Chondrocyte (in vitro differentiated cells): ENCODE measurements at regions not wholly inside any gene's neighbourhood (a gene's known extent, or its start where the extent isn't known, plus 50 kb on each side); places are given as distances from the start of the nearest gene placed in this dataset.

Experiments
- DNase-seq: peaks from one replicate; pipeline ENCODE4 v3.0.0; 2021; ENCODE audit warnings: mixed read lengths, low spot score
- H3K27ac Mint-ChIP-seq: one replicate; pipeline ENCODE4 v1.8.0; 2021; ENCODE audit warnings: mild to moderate bottlenecking, moderate library complexity, mixed read lengths; ENCODE audit not compliant: unreplicated experiment
- H3K27me3 Mint-ChIP-seq: 2 replicates; pipeline ENCODE4 v1.8.0; 2021; ENCODE audit warnings: low read depth, mixed read lengths
- H3K36me3 Mint-ChIP-seq: 2 replicates; pipeline ENCODE4 v1.8.0; 2021; ENCODE audit warnings: low read depth, mixed read lengths
- H3K4me1 Mint-ChIP-seq: 2 replicates; pipeline ENCODE4 v1.8.0; 2021; ENCODE audit warnings: low read depth, mild to moderate bottlenecking, mixed read lengths
- H3K4me3 Mint-ChIP-seq: one replicate; pipeline ENCODE4 v1.8.0; 2021; ENCODE audit warnings: mild to moderate bottlenecking, moderate library complexity, mixed read lengths; ENCODE audit not compliant: unreplicated experiment
- H3K9me3 Mint-ChIP-seq: 2 replicates; pipeline ENCODE4 v1.8.0; 2021; ENCODE audit warnings: low read depth, mixed read lengths
- TF ChIP-seq, protein P1 (sequence below): fragments of 200-600 bp; sonication (generic); IDR thresholded peaks from 2 replicates; pipeline ENCODE4 v1.5.0; 2021; ENCODE audit warnings: antibody characterized with exemption, mild to moderate bottlenecking, moderate library complexity

DNA sequence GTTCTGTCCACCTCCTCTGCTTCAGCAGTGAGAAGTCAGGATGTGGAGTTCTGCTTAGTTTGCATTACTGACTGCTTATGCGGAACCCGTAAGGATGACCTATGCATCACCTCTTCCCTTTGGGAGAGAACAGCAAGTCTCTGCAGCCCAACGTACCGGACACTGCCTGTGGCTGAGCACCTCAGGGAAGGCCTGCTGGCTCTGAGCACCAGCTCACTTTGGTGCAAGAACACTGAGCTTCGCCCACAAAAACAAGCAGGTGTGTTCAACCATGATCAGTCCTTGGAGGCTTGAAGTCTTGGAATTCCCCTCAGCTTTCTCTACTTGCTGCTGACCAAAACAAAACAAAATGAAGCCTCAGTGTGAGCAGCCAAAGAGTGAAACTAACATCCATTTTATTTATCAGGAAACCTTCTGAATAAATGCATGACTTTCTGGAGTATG lies 52.7 kb upstream of the NCK2 start:
- Mint-ChIP-seq H3K27ac (no peak overlapping the region), H3K4me1 (no peaks in the 10 kb centered on the region), H3K27me3 (peaks cover 8% of the 10 kb centered on the region), H3K9me3 (no peaks in the 10 kb centered on the region), H3K36me3 (no peaks in the 10 kb centered on the region), H3K4me3 (no peak overlapping the region)
- TF ChIP-seq, protein P1, sequence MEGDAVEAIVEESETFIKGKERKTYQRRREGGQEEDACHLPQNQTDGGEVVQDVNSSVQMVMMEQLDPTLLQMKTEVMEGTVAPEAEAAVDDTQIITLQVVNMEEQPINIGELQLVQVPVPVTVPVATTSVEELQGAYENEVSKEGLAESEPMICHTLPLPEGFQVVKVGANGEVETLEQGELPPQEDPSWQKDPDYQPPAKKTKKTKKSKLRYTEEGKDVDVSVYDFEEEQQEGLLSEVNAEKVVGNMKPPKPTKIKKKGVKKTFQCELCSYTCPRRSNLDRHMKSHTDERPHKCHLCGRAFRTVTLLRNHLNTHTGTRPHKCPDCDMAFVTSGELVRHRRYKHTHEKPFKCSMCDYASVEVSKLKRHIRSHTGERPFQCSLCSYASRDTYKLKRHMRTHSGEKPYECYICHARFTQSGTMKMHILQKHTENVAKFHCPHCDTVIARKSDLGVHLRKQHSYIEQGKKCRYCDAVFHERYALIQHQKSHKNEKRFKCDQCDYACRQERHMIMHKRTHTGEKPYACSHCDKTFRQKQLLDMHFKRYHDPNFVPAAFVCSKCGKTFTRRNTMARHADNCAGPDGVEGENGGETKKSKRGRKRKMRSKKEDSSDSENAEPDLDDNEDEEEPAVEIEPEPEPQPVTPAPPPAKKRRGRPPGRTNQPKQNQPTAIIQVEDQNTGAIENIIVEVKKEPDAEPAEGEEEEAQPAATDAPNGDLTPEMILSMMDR = no peak
- DNase-seq = no peak

DNA sequence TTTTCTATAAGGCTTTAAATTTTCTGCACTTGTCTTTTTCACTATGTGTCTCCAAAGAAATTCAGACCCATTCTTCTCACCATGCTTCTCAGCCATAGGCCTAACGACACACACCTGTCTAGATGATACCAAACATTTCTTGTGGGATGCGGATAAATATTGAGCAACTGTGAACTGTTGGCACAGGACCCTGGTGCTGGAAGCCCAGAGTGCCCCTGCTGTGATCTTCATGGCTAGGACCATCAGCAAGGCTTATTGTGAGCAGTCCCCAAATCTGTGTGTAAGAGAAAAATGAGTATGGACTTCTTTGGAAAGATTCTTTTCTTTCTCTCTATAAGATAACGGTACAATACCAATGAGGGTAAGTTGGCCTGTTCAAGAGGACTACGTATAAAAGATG lies 54.1 kb upstream of the NCK2 start:
- DNase-seq = no peak
- Mint-ChIP-seq H3K36me3 (no peaks in the 10 kb centered on the region), H3K4me3 (no peak overlapping the region), H3K27me3 (peaks cover 4% of the 10 kb centered on the region), H3K9me3 (no peaks in the 10 kb centered on the region), H3K4me1 (no peaks in the 10 kb centered on the region), H3K27ac (no peak overlapping the region)
- TF ChIP-seq, protein P1 = no peak

DNA sequence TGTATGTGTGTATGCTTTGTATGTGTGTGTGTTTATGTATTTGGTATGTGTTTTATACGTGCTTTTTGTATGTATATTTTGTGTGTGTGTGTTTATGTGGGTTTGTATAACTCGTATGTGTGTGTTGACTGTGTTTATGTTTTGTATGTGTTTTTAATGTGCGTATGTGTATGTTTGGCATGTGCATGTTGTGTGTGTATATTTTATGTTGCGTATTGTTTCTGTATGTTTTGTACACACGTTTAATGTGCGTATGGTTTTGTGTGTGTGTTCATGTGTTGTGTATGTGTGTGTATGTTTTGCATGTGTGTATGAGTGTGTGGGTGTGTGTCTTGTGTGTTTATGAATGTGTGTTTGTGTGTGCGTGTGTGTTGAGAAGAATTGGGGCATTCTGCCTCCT lies 55.2 kb upstream of the NCK2 start:
- Mint-ChIP-seq H3K4me3 (no peak overlapping the region), H3K36me3 (no peaks in the 10 kb centered on the region), H3K9me3 (no peaks in the 10 kb centered on the region), H3K4me1 (no peaks in the 10 kb centered on the region), H3K27ac (no peak overlapping the region), H3K27me3 (peaks cover 6% of the 10 kb centered on the region)
- TF ChIP-seq, protein P1 = no peak
- no peak for DNase-seq

DNA sequence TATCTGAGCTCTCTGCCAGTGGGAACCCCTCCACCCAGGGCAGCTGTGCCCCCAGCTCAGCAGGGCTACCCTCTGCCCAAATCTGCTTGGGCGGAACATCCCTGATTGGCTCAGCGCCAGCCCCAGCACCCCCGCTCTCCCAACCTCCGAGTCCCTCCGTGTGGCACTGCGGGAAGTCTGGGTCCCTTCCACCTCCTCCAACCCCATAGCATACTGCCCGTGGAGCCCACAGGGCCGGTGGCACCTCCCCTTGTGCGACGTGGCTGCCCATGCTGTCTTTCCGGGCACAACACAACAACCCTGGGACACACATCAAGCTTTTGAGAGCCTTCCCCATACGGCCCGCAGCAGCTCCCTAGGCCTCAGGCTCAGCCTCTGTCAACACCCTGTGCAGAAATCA lies 55.8 kb upstream of the NCK2 start:
- Mint-ChIP-seq H3K4me1 (no peaks in the 10 kb centered on the region), H3K27ac (no peak overlapping the region), H3K4me3 (no peak overlapping the region), H3K36me3 (no peaks in the 10 kb centered on the region), H3K27me3 (peaks cover 3% of the 10 kb centered on the region), H3K9me3 (no peaks in the 10 kb centered on the region)
- TF ChIP-seq, protein P1 = no peak
- DNase-seq = no peak

GRCh38 chr2:105686588-105686987 lies 58.1 kb upstream of the NCK2 start:
- no peak for DNase-seq
- Mint-ChIP-seq H3K36me3 (no peaks in the 10 kb centered on the region), H3K9me3 (no peaks in the 10 kb centered on the region), H3K27me3 (peaks cover 4% of the 10 kb centered on the region), H3K4me1 (no peaks in the 10 kb centered on the region), H3K4me3 (no peak overlapping the region), H3K27ac (no peak overlapping the region)
- TF ChIP-seq, protein P1 = no peak
